ENCODE measurements at regions not wholly inside any gene's neighbourhood (a gene's known extent, or its start where the extent isn't known, plus 50 kb on each side); places are given as distances from the start of the nearest gene placed in this dataset.
"Not testable (repeated sequence)": the region's sequence is repeated elsewhere in the genome, so short reads cannot be mapped to it uniquely, and the experiment has no call there.

GRCh38 chr15:57896899-57897298 is 168.6 kb downstream of the ALDH1A2 start:
- not testable (repeated sequence) for TF ChIP-seq CTCF (IDR thresholded peaks at IDR 0.05; ENCODE audit: low read length); EZH2 (optimal IDR thresholded peaks at IDR 0.05; ENCODE audit: low read depth, low read length)
